ENCODE measurements at regions not wholly inside any gene's neighbourhood (a gene's known extent, or its start where the extent isn't known, plus 50 kb on each side); places are given as distances from the start of the nearest gene placed in this dataset.

DNA sequence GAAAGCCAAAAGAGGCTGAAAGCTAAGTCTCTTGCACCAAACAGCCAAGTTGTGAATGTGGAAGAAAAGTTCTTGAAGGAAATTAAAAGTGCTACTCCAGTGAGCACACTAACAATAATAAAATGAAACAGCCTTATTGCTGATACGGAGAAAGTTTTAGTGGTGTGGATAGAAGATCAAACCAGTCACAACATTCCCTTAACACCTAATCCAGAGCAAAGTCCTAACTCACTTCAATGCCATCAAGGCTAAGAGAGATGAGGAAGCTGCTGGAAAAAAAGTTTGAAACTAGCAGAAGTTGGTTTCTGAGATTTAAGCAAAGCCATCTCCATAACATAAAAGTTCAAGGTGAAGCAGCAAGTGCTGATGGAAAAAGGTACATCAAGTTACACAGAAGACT, 288.8 kb upstream of the RARB start:
- TF ChIP-seq EZH2 (IDR thresholded peaks at IDR 0.05; ENCODE audit: insufficient read depth, poor library complexity, severe bottlenecking) (no peak), EZH2phosphoT487 (IDR thresholded peaks at IDR 0.05; ENCODE audit: insufficient read depth, low read depth) (no peak)

All from GM23248 (cell line).